Urinary bladder (tissue), 3 donors: ENCODE measurements at regions not wholly inside any gene's neighbourhood (a gene's known extent, or its start where the extent isn't known, plus 50 kb on each side); places are given as distances from the start of the nearest gene placed in this dataset.

Source experiments
- DNase-seq: peaks from one replicate; pipeline ENCODE4 v3.0.0-alpha.2; 2015; ENCODE audit errors: extremely low spot score
- H3K27ac ChIP-seq: one replicate; pipeline ENCODE4 v1.5.1; 2013; ENCODE audit warnings: low read depth, mild to moderate bottlenecking, moderate library complexity
- H3K36me3 ChIP-seq: one replicate; pipeline ENCODE4 v1.6.1; 2013; ENCODE audit warnings: mild to moderate bottlenecking, moderate library complexity; ENCODE audit not compliant: insufficient read depth
- H3K4me1 ChIP-seq: one replicate; pipeline ENCODE4 v1.6.1; 2013; ENCODE audit warnings: mild to moderate bottlenecking, moderate library complexity; ENCODE audit not compliant: insufficient read depth
- H3K4me3 ChIP-seq: one replicate; pipeline ENCODE4 v1.5.1; 2013; ENCODE audit warnings: low read depth, low read length
- WGBS: extraction: QIAGEN DNeasy Blood & Tissue Kit; methylation state at CpG from one replicate; pipeline ENCODE4 v1.1.7; 2013; 5-methylcytosine and 5-hydroxymethylcytosine counted together
- donor health status: healthy with polysubstance abuse.
- donor health status: healthy.

GRCh38 chr6:22451962-22452361 is 117.4 kb upstream of the HDGFL1 start:
- no peak overlapping the region for H3K27ac ChIP-seq
- WGBS = 91% methylated on average over 7 of the region's 7 CpGs
- H3K4me1 ChIP-seq = no peaks in the 10 kb centered on the region
- no peak for DNase-seq
- no peaks in the 10 kb centered on the region for H3K36me3 ChIP-seq
- no peak overlapping the region for H3K4me3 ChIP-seq

- DNase-seq = no peak
Measured at GRCh38 chr6:22455378-22455777, 114.0 kb upstream of the HDGFL1 start.

GRCh38 chr6:22457996-22458395 is 111.4 kb upstream of the HDGFL1 start:
- WGBS = 85% methylated on average over 1 of the region's 1 CpG

More at GRCh38 chr6:22455378-22455777, 114.0 kb upstream of the HDGFL1 start:
- WGBS = 95% methylated on average over 1 of the region's 1 CpG
- no peaks in the 10 kb centered on the region for H3K36me3 ChIP-seq
- no peak overlapping the region for H3K4me3 ChIP-seq
- H3K27ac ChIP-seq = no peak overlapping the region
- no peaks in the 10 kb centered on the region for H3K4me1 ChIP-seq

GRCh38 chr6:22466665-22467245 is 102.6 kb upstream of the HDGFL1 start:
- no peak overlapping the region for H3K4me3 ChIP-seq
- no peak overlapping the region for H3K27ac ChIP-seq
- DNase-seq = no peak
- H3K4me1 ChIP-seq = no peaks in the 10 kb centered on the region
- H3K36me3 ChIP-seq = no peaks in the 10 kb centered on the region
- 89% methylated on average over 4 of the region's 4 CpGs for WGBS

More at GRCh38 chr6:22457996-22458395, 111.4 kb upstream of the HDGFL1 start:
- no peak overlapping the region for H3K4me3 ChIP-seq
- no peaks in the 10 kb centered on the region for H3K36me3 ChIP-seq
- H3K4me1 ChIP-seq = no peaks in the 10 kb centered on the region
- no peak overlapping the region for H3K27ac ChIP-seq
- no peak for DNase-seq

GRCh38 chr6:22467645-22468044 is 101.7 kb upstream of the HDGFL1 start:
- no peak overlapping the region for H3K27ac ChIP-seq
- no peaks in the 10 kb centered on the region for H3K4me1 ChIP-seq
- H3K36me3 ChIP-seq = no peaks in the 10 kb centered on the region
- 91% methylated on average over 3 of the region's 3 CpGs for WGBS
- DNase-seq = no peak
- H3K4me3 ChIP-seq = no peak overlapping the region

GRCh38 chr6:22468256-22468965 is 101.0 kb upstream of the HDGFL1 start:
- Histone ChIP-seq H3K4me1 (no peaks in the 10 kb centered on the region), H3K27ac (no peak overlapping the region), H3K36me3 (no peaks in the 10 kb centered on the region), H3K4me3 (no peak overlapping the region)
- 48% methylated on average over 2 of the region's 2 CpGs for WGBS
- DNase-seq = no peak

GRCh38 chr6:22470454-22471131 is 98.8 kb upstream of the HDGFL1 start:
- Histone ChIP-seq H3K36me3 (no peaks in the 10 kb centered on the region), H3K4me3 (no peak overlapping the region), H3K4me1 (no peaks in the 10 kb centered on the region), H3K27ac (no peak overlapping the region)
- DNase-seq = no peak
- 75% methylated on average over 7 of the region's 7 CpGs for WGBS

GRCh38 chr6:22471132-22471690 is 98.2 kb upstream of the HDGFL1 start:
- peak; percentile 40 for DNase-seq

GRCh38 chr6:22471746-22472145 is 97.6 kb upstream of the HDGFL1 start:
- Histone ChIP-seq H3K36me3 (no peaks in the 10 kb centered on the region), H3K4me1 (no peaks in the 10 kb centered on the region), H3K4me3 (no peak overlapping the region), H3K27ac (no peak overlapping the region)
- no peak for DNase-seq
- 88% methylated on average over 4 of the region's 4 CpGs for WGBS

More at GRCh38 chr6:22471132-22471690, 98.2 kb upstream of the HDGFL1 start:
- WGBS = 15% methylated on average over 4 of the region's 4 CpGs
- Histone ChIP-seq H3K4me3 (no peak overlapping the region), H3K27ac (no peak overlapping the region), H3K4me1 (no peaks in the 10 kb centered on the region), H3K36me3 (no peaks in the 10 kb centered on the region)

GRCh38 chr6:22473991-22474682 is 95.2 kb upstream of the HDGFL1 start:
- H3K27ac ChIP-seq = no peak overlapping the region
- no peak for DNase-seq
- H3K4me1 ChIP-seq = no peaks in the 10 kb centered on the region
- WGBS = 88% methylated on average over 7 of the region's 7 CpGs
- H3K4me3 ChIP-seq = no peak overlapping the region
- no peaks in the 10 kb centered on the region for H3K36me3 ChIP-seq

- H3K4me3 ChIP-seq = no peak overlapping the region
- no peaks in the 10 kb centered on the region for H3K36me3 ChIP-seq
- 30% methylated on average over 4 of the region's 4 CpGs for WGBS
- DNase-seq = no peak
- H3K4me1 ChIP-seq = no peaks in the 10 kb centered on the region
- no peak overlapping the region for H3K27ac ChIP-seq
Measured at GRCh38 chr6:22476811-22477390, 92.5 kb upstream of the HDGFL1 start.

- no peak for DNase-seq
- Histone ChIP-seq H3K4me1 (no peaks in the 10 kb centered on the region), H3K4me3 (no peak overlapping the region), H3K27ac (no peak overlapping the region), H3K36me3 (no peaks in the 10 kb centered on the region)
- WGBS = 71% methylated on average over 3 of the region's 3 CpGs
Measured at GRCh38 chr6:22497276-22497675, 72.1 kb upstream of the HDGFL1 start.

- Histone ChIP-seq H3K36me3 (no peaks in the 10 kb centered on the region), H3K4me3 (no peak overlapping the region), H3K27ac (no peak overlapping the region), H3K4me1 (no peaks in the 10 kb centered on the region)
- no peak for DNase-seq
Measured at GRCh38 chr6:22499815-22500214, 69.6 kb upstream of the HDGFL1 start.
